PC-9 (cell line): ENCODE measurements at regions not wholly inside any gene's neighbourhood (a gene's known extent, or its start where the extent isn't known, plus 50 kb on each side); places are given as distances from the start of the nearest gene placed in this dataset.

Experiments used
- EZH2 ChIP-seq: fragments of 200-600 bp; sonication (generic); IDR thresholded peaks from 2 replicates; pipeline ENCODE4 v1.8.0; 2017; ENCODE audit warnings: antibody characterized with exemption, low read depth
- TF ChIP-seq, protein P1 (sequence below): fragments of 200-600 bp; sonication (generic); conservative IDR thresholded peaks from 2 replicates; pipeline ENCODE4 v1.6.1; 2017; ENCODE audit warnings: mixed run types, antibody characterized with exemption, mild to moderate bottlenecking, moderate library complexity

GRCh38 chr14:106642090-106642489, 1115.7 kb downstream of the TMEM121 start:
- TF ChIP-seq, protein P1, sequence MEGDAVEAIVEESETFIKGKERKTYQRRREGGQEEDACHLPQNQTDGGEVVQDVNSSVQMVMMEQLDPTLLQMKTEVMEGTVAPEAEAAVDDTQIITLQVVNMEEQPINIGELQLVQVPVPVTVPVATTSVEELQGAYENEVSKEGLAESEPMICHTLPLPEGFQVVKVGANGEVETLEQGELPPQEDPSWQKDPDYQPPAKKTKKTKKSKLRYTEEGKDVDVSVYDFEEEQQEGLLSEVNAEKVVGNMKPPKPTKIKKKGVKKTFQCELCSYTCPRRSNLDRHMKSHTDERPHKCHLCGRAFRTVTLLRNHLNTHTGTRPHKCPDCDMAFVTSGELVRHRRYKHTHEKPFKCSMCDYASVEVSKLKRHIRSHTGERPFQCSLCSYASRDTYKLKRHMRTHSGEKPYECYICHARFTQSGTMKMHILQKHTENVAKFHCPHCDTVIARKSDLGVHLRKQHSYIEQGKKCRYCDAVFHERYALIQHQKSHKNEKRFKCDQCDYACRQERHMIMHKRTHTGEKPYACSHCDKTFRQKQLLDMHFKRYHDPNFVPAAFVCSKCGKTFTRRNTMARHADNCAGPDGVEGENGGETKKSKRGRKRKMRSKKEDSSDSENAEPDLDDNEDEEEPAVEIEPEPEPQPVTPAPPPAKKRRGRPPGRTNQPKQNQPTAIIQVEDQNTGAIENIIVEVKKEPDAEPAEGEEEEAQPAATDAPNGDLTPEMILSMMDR: no peak
- no peak for TF ChIP-seq EZH2
